ENCODE measurements at regions not wholly inside any gene's neighbourhood (a gene's known extent, or its start where the extent isn't known, plus 50 kb on each side); places are given as distances from the start of the nearest gene placed in this dataset.

DNA sequence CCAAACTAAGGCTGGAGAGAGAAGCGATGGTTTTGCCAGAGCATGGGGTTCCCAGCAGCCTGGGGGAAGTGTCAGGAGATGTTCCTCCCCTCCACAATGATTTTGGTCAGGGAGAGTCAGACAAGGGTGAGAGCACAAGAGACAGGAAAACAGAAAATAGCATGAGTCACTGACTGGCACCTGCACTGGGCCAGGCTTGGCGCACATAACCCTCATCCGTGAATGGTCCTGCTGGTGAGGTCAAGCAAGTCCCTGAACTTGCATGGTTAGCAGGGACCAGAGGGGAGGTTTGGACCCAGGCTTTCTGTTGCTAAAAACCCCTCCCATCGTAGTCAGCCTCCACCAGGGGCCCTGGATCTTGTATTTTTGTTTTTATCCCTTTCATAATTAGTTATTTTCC lies 174.5 kb upstream of the MYT1L start:
- WGBS, 2 experiments (ENCODE audit: extremely low coverage in 2 of 2, insufficient read length in 1 of 2): 71% methylated on average over 2 of the region's 4 CpGs; no CpG with 5 or more reads in 1 of the 2 experiments
- DNase-seq (no peak), ATAC-seq (ENCODE audit: low read depth) (no peak)
- Histone ChIP-seq H4K5ac (ENCODE audit: low read depth, low read length) (no peak overlapping the region), H3K23ac (ENCODE audit: low read depth, low read length) (no peak overlapping the region), H2BK15ac (ENCODE audit: low read depth, low read length) (no peak overlapping the region), H2AK9ac (replicated peaks; ENCODE audit: low read depth, low read length, poor library complexity) (no peak overlapping the region), H3K18ac (ENCODE audit: low read depth, low read length) (no peak overlapping the region), H3K9me1 (ENCODE audit: insufficient read depth, low read length) (no peaks in the 10 kb centered on the region), H3K27me3 (ENCODE audit: control insufficient read depth, insufficient read depth, low read length) (no peaks in the 10 kb centered on the region), H3K4me2 (ENCODE audit: low read depth, low read length) (no peak overlapping the region), H3K9ac (ENCODE audit: low read depth, low read length) (no peak overlapping the region), H2BK20ac (ENCODE audit: low read depth, low read length) (no peak overlapping the region), H3K9me3 (ENCODE audit: control insufficient read depth, insufficient read depth, low read length) (peaks cover 28% of the 10 kb centered on the region), H4K20me1 (ENCODE audit: insufficient read depth, low read length) (no peaks in the 10 kb centered on the region), H2BK5ac (ENCODE audit: low read depth, low read length, poor library complexity, severe bottlenecking) (no peak overlapping the region), H2AFZ (replicated peaks; ENCODE audit: low read length, poor library complexity) (no peak overlapping the region), H3K4me3 (ENCODE audit: insufficient read depth, low read depth, low read length) (no peak overlapping the region), H3K27ac (ENCODE audit: insufficient read depth, low read length) (no peak overlapping the region), H2AK5ac (ENCODE audit: low read depth, low read length) (no peak overlapping the region), H3K56ac (ENCODE audit: extremely low read depth, insufficient read depth, low read length) (no peak overlapping the region), H3K4ac (ENCODE audit: low read depth, low read length) (no peak overlapping the region), H4K8ac (ENCODE audit: low read depth in 2 of 2, low read length in 2 of 2) (no peak overlapping the region), H2BK120ac (ENCODE audit: low read depth, low read length) (no peak overlapping the region), H3K14ac (replicated peaks; ENCODE audit: low read depth, low read length) (no peak overlapping the region), H3K4me1 (ENCODE audit: control insufficient read depth, insufficient read depth, low read length) (no peaks in the 10 kb centered on the region), H3K36me3 (ENCODE audit: control insufficient read depth, insufficient read depth, low read length) (no peaks in the 10 kb centered on the region), H4K91ac (ENCODE audit: insufficient read depth, low read depth, low read length) (no peak overlapping the region), H3K79me1 (ENCODE audit: low read depth in 1 of 2, low read length in 2 of 2) (no peaks in the 10 kb centered on the region)
- in situ Hi-C loops (cut with MboI; ENCODE audit: low sequenced_read_pairs) (no loop called here), dilution Hi-C loops (cut with HindIII; ENCODE audit: low sequenced_read_pairs, unreplicated experiment) (no loop called here), intact Hi-C loops (cut with micrococcal nuclease) (no loop called here)
- BruUV-seq (replicated peaks): no TSS peak
- TF ChIP-seq NFE2L2 (IDR thresholded peaks at IDR 0.05; ENCODE audit: low read depth, low read length) (no peak), SMC3 (IDR thresholded peaks at IDR 0.05; ENCODE audit: low read depth, low read length) (no peak), MAFK (IDR thresholded peaks at IDR 0.05; ENCODE audit: low read depth, low read length) (no peak), CHD1 (IDR thresholded peaks at IDR 0.05; ENCODE audit: low read depth, low read length) (no peak), POLR2A (IDR thresholded peaks at IDR 0.05; ENCODE audit: low read depth, low read length) (no peak)
- TF ChIP-seq, protein P1, sequence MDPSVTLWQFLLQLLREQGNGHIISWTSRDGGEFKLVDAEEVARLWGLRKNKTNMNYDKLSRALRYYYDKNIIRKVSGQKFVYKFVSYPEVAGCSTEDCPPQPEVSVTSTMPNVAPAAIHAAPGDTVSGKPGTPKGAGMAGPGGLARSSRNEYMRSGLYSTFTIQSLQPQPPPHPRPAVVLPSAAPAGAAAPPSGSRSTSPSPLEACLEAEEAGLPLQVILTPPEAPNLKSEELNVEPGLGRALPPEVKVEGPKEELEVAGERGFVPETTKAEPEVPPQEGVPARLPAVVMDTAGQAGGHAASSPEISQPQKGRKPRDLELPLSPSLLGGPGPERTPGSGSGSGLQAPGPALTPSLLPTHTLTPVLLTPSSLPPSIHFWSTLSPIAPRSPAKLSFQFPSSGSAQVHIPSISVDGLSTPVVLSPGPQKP (IDR thresholded peaks at IDR 0.05; ENCODE audit: borderline replicate concordance, low read depth, low read length): no peak
- POLR2A ChIA-PET (ENCODE audit: unreplicated experiment): no interaction called here
- CTCF ChIA-PET: no interaction called here
